DOHH2 (cell line): ENCODE measurements at regions not wholly inside any gene's neighbourhood (a gene's known extent, or its start where the extent isn't known, plus 50 kb on each side); places are given as distances from the start of the nearest gene placed in this dataset.

Experiments used
- H3F3A ChIP-seq: fragments of 200-600 bp; sonication (generic), shearing (Covaris generic); 2 replicates; pipeline ENCODE4 v1.6.0; 2016; ENCODE audit warnings: antibody characterized with exemption, mild to moderate bottlenecking; ENCODE audit not compliant: control insufficient read depth, insufficient read depth
- H3K27ac ChIP-seq: fragments of 200-600 bp; sonication (generic); 2 replicates; pipeline ENCODE4 v1.5.1; 2014; ENCODE audit warnings: low read depth, mild to moderate bottlenecking, low read length, moderate library complexity
- H3K27me3 ChIP-seq: fragments of 200-600 bp; sonication (generic); 2 replicates; pipeline ENCODE4 v1.6.1; 2014; ENCODE audit warnings: mild to moderate bottlenecking, low read length, mixed read lengths; ENCODE audit not compliant: control insufficient read depth
- H3K36me3 ChIP-seq: fragments of 200-600 bp; sonication (generic); 2 replicates; pipeline ENCODE4 v1.6.1; 2014; ENCODE audit warnings: mild to moderate bottlenecking, low read length, moderate library complexity, mixed read lengths; ENCODE audit not compliant: control insufficient read depth
- H3K4me1 ChIP-seq: fragments of 200-600 bp; sonication (generic); 2 replicates; pipeline ENCODE4 v1.6.1; 2014; ENCODE audit warnings: mild to moderate bottlenecking, low read length, mixed read lengths; ENCODE audit not compliant: control insufficient read depth
- H3K4me2 ChIP-seq: fragments of 200-600 bp; sonication (generic); 2 replicates; pipeline ENCODE4 v1.6.0; 2014; ENCODE audit warnings: mild to moderate bottlenecking, low read length, moderate library complexity
- H3K4me3 ChIP-seq: fragments of 200-600 bp; sonication (generic); 2 replicates; pipeline ENCODE4 v1.5.1; 2014; ENCODE audit warnings: mild to moderate bottlenecking, low read length, mixed read lengths
- H3K79me2 ChIP-seq: fragments of 200-600 bp; sonication (generic); 2 replicates; pipeline ENCODE4 v1.6.1; 2014; ENCODE audit warnings: mild to moderate bottlenecking, low read length, mixed read lengths; ENCODE audit not compliant: control insufficient read depth
- H3K9me2 ChIP-seq: fragments of 200-600 bp; sonication (generic); replicated peaks from 2 replicates; pipeline ENCODE4 v1.6.1; 2014; ENCODE audit warnings: mild to moderate bottlenecking, low read length, mixed read lengths; ENCODE audit not compliant: control insufficient read depth
- H3K9me3 ChIP-seq: fragments of 200-600 bp; sonication (generic); 2 replicates; pipeline ENCODE4 v1.6.1; 2014; ENCODE audit warnings: antibody characterized with exemption, low read length, mixed read lengths; ENCODE audit not compliant: control insufficient read depth, insufficient read depth
- H4K20me1 ChIP-seq: fragments of 200-600 bp; sonication (generic); 2 replicates; pipeline ENCODE4 v1.6.0; 2014; ENCODE audit warnings: low read depth, mild to moderate bottlenecking, antibody characterized with exemption, low read length, moderate library complexity; ENCODE audit not compliant: control insufficient read depth, insufficient read depth
- CTCF ChIP-seq: fragments of 200-600 bp; sonication (generic); IDR thresholded peaks from one replicate; pipeline ENCODE4 v1.5.1; 2014; ENCODE audit warnings: antibody characterized with exemption, mild to moderate bottlenecking, low read depth, low read length; ENCODE audit not compliant: poor library complexity, severe bottlenecking
- EZH2phosphoT487 ChIP-seq: fragments of 200-600 bp; sonication (generic); IDR thresholded peaks from 2 replicates; pipeline ENCODE4 v1.6.1; 2017; ENCODE audit warnings: borderline replicate concordance, mild to moderate bottlenecking, antibody characterized with exemption, low read length, moderate library complexity, mixed read lengths

- H3K27me3 ChIP-seq, result no peaks in the 10 kb centered on the region
- no peaks in the 10 kb centered on the region for H3K9me2 ChIP-seq
- no peaks in the 10 kb centered on the region for H3F3A ChIP-seq
- H3K79me2 ChIP-seq, result no peaks in the 10 kb centered on the region
- no peak overlapping the region for H3K4me2 ChIP-seq
- H3K27ac ChIP-seq, result no peak overlapping the region
- TF ChIP-seq EZH2phosphoT487 (no peak), CTCF (no peak)
- H3K9me3 ChIP-seq, result peaks cover 5% of the 10 kb centered on the region; the same call in 1 of the 2 replicates
- H4K20me1 ChIP-seq, result no peaks in the 10 kb centered on the region
- H3K4me3 ChIP-seq, result no peak overlapping the region
- no peaks in the 10 kb centered on the region for H3K36me3 ChIP-seq
- no peaks in the 10 kb centered on the region for H3K4me1 ChIP-seq
Measured at GRCh38 chr21:16663436-16663835, 849.4 kb upstream of the CXADR start.

GRCh38 chr21:16667395-16667794, 845.4 kb upstream of the CXADR start:
- Histone ChIP-seq H3K4me3 (no peak overlapping the region), H3K79me2 (no peaks in the 10 kb centered on the region), H3K4me2 (no peak overlapping the region), H3F3A (no peaks in the 10 kb centered on the region), H3K9me2 (no peaks in the 10 kb centered on the region), H3K27me3 (no peaks in the 10 kb centered on the region), H3K4me1 (no peaks in the 10 kb centered on the region), H3K9me3 (no peaks in the 10 kb centered on the region), H4K20me1 (no peaks in the 10 kb centered on the region), H3K27ac (no peak overlapping the region), H3K36me3 (no peaks in the 10 kb centered on the region)
- TF ChIP-seq EZH2phosphoT487 (no peak), CTCF (no peak)

- TF ChIP-seq CTCF (no peak), EZH2phosphoT487 (no peak)
- H3K4me1 ChIP-seq, result no peaks in the 10 kb centered on the region
- H3K79me2 ChIP-seq, result no peaks in the 10 kb centered on the region
- H3K9me2 ChIP-seq, result no peaks in the 10 kb centered on the region
- no peaks in the 10 kb centered on the region for H4K20me1 ChIP-seq
- no peak overlapping the region for H3K27ac ChIP-seq
- no peak overlapping the region for H3K4me2 ChIP-seq
- H3F3A ChIP-seq, result no peaks in the 10 kb centered on the region
- no peak overlapping the region for H3K4me3 ChIP-seq
- no peaks in the 10 kb centered on the region for H3K27me3 ChIP-seq
- H3K9me3 ChIP-seq, result no peaks in the 10 kb centered on the region
- no peaks in the 10 kb centered on the region for H3K36me3 ChIP-seq
Measured at GRCh38 chr21:16674949-16675348, 837.9 kb upstream of the CXADR start.

GRCh38 chr21:16676391-16676790, 836.5 kb upstream of the CXADR start:
- no peaks in the 10 kb centered on the region for H3K79me2 ChIP-seq
- H3K4me1 ChIP-seq, result no peaks in the 10 kb centered on the region
- no peak for TF ChIP-seq CTCF
- no peak for TF ChIP-seq EZH2phosphoT487
- no peak overlapping the region for H3K4me2 ChIP-seq
- no peaks in the 10 kb centered on the region for H3K36me3 ChIP-seq
- no peaks in the 10 kb centered on the region for H4K20me1 ChIP-seq
- no peaks in the 10 kb centered on the region for H3K9me3 ChIP-seq
- no peaks in the 10 kb centered on the region for H3F3A ChIP-seq
- H3K27me3 ChIP-seq, result no peaks in the 10 kb centered on the region
- no peak overlapping the region for H3K27ac ChIP-seq
- no peak overlapping the region for H3K4me3 ChIP-seq
- no peaks in the 10 kb centered on the region for H3K9me2 ChIP-seq
